Neuronal stem cell (in vitro differentiated cells): ENCODE measurements at regions not wholly inside any gene's neighbourhood (a gene's known extent, or its start where the extent isn't known, plus 50 kb on each side); places are given as distances from the start of the nearest gene placed in this dataset.
"Not testable (repeated sequence)": the region's sequence is repeated elsewhere in the genome, so short reads cannot be mapped to it uniquely, and the experiment has no call there.

ENCODE experiments used
- DNase-seq: peaks from one replicate; pipeline ENCODE4 v3.0.0-alpha.2; 2013; ENCODE audit warnings: low spot score
- H2AFZ ChIP-seq: one replicate; pipeline ENCODE4 v1.6.1; 2013; ENCODE audit warnings: mild to moderate bottlenecking, low read length, inconsistent platforms
- H2AK5ac ChIP-seq: 2 replicates; pipeline ENCODE4 v1.6.1; 2013; ENCODE audit warnings: low read depth, mild to moderate bottlenecking, inconsistent platforms, low read length, moderate library complexity, mixed read lengths
- H2BK120ac ChIP-seq: 2 replicates; pipeline ENCODE4 v1.6.1; 2013; ENCODE audit warnings: low read depth, mild to moderate bottlenecking, inconsistent platforms, low read length, moderate library complexity, mixed read lengths
- H2BK12ac ChIP-seq: one replicate; pipeline ENCODE4 v1.6.1; 2013; ENCODE audit warnings: low read length, inconsistent platforms
- H2BK15ac ChIP-seq: 2 replicates; pipeline ENCODE4 v1.6.1; 2013; ENCODE audit warnings: mild to moderate bottlenecking, low read length, inconsistent platforms, mixed read lengths
- H2BK5ac ChIP-seq: one replicate; pipeline ENCODE4 v1.6.1; 2013; ENCODE audit warnings: inconsistent platforms, mild to moderate bottlenecking, low read length, moderate library complexity
- H3K14ac ChIP-seq: one replicate; pipeline ENCODE4 v1.6.1; 2013; ENCODE audit warnings: low read length, inconsistent platforms
- H3K18ac ChIP-seq: 2 replicates; pipeline ENCODE4 v1.6.1; 2013; ENCODE audit warnings: low read length, inconsistent platforms
- H3K23ac ChIP-seq: 2 replicates; pipeline ENCODE4 v1.6.1; 2013; ENCODE audit warnings: low read depth, mild to moderate bottlenecking, mixed read lengths, low read length, inconsistent platforms; ENCODE audit not compliant: poor library complexity
- H3K27ac ChIP-seq: replicated peaks from 3 replicates; pipeline ENCODE4 v1.5.1; 2013; ENCODE audit warnings: low read length, inconsistent platforms
- H3K27me3 ChIP-seq, 3 experiments: 2 replicates each; pipeline ENCODE4 v1.6.1; 2013; ENCODE audit warnings: low read length in 3 of 3, mild to moderate bottlenecking in 2 of 3, inconsistent platforms in 1 of 3, low read depth in 1 of 3, mixed read lengths in 1 of 3, moderate library complexity in 1 of 3; ENCODE audit not compliant: control insufficient read depth in 3 of 3, insufficient read depth in 3 of 3
- H3K36me3 ChIP-seq, 2 donors: replicated peaks in 1 of 2; 2 replicates each; pipeline ENCODE4 v1.6.1; 2013; ENCODE audit warnings: low read length in 2 of 2; ENCODE audit not compliant: control insufficient read depth in 2 of 2, insufficient read depth in 2 of 2
- H3K4ac ChIP-seq: 2 replicates; pipeline ENCODE4 v1.6.1; 2013; ENCODE audit warnings: inconsistent platforms, mild to moderate bottlenecking, low read length, moderate library complexity
- H3K4me1 ChIP-seq, 2 donors: 1 replicate in 1 of 2; 2 replicates in 1 of 2; pipeline ENCODE4 v1.6.1; 2013; ENCODE audit warnings: low read length in 2 of 2, low read depth in 1 of 2; ENCODE audit not compliant: control insufficient read depth in 2 of 2, insufficient read depth in 1 of 2
- H3K4me2 ChIP-seq: one replicate; pipeline ENCODE4 v1.6.1; 2013; ENCODE audit warnings: mild to moderate bottlenecking, low read length, inconsistent platforms; ENCODE audit not compliant: insufficient read depth, poor library complexity, severe bottlenecking
- H3K4me3 ChIP-seq, 2 donors: 2 replicates each; pipeline ENCODE4 v1.5.1; 2013; ENCODE audit warnings: low read length in 2 of 2, mild to moderate bottlenecking in 2 of 2, inconsistent platforms in 1 of 2, moderate library complexity in 1 of 2
- H3K79me1 ChIP-seq: one replicate; pipeline ENCODE4 v1.6.1; 2013; ENCODE audit warnings: low read depth, mild to moderate bottlenecking, inconsistent platforms, low read length, moderate library complexity
- H3K9ac ChIP-seq: one replicate; pipeline ENCODE4 v1.6.1; 2013; ENCODE audit warnings: mild to moderate bottlenecking, low read depth, low read length, inconsistent platforms; ENCODE audit not compliant: poor library complexity
- H3K9me3 ChIP-seq, 2 donors: replicated peaks in 1 of 2; 2 replicates each; pipeline versions ENCODE3 to v1.6.1; 2013; ENCODE audit warnings: low read length in 2 of 2, mild to moderate bottlenecking in 2 of 2, inconsistent platforms in 1 of 2, low read depth in 1 of 2, mixed read lengths in 1 of 2, moderate library complexity in 1 of 2; ENCODE audit not compliant: control insufficient read depth in 2 of 2, insufficient read depth in 1 of 2
- H4K8ac ChIP-seq: one replicate; pipeline ENCODE4 v1.6.1; 2013; ENCODE audit warnings: low read depth, mild to moderate bottlenecking, inconsistent platforms, low read length, moderate library complexity
- H4K91ac ChIP-seq: one replicate; pipeline ENCODE4 v1.6.1; 2013; ENCODE audit warnings: low read length, low read depth, mild to moderate bottlenecking, inconsistent platforms; ENCODE audit not compliant: poor library complexity
- WGBS, 2 donors: extraction: QIAGEN DNeasy Blood & Tissue Kit; methylation state at CpG; one replicate each; pipeline ENCODE4 v1.1.7; 2013; ENCODE audit warnings: missing lambda C conversion rate in 2 of 2, mixed read lengths in 1 of 2; ENCODE audit not compliant: insufficient read length in 2 of 2, insufficient replicate concordance in 1 of 2; ENCODE audit errors: extremely low coverage in 2 of 2; 5-methylcytosine and 5-hydroxymethylcytosine counted together

- no peaks in the 10 kb centered on the region for H3K79me1 ChIP-seq
- H3K9me3 ChIP-seq = no peaks in the 10 kb centered on the region
- no peak overlapping the region for H3K23ac ChIP-seq
- H3K9ac ChIP-seq = no peak overlapping the region
- H3K27ac ChIP-seq = no peak overlapping the region
- H3K36me3 ChIP-seq = no peaks in the 10 kb centered on the region
- H3K4me2 ChIP-seq = no peak overlapping the region
- no peak overlapping the region for H3K4ac ChIP-seq
- H2BK12ac ChIP-seq = no peak overlapping the region
- no peaks in the 10 kb centered on the region for H3K4me1 ChIP-seq
- no peak for DNase-seq
- H2BK15ac ChIP-seq = no peak overlapping the region
- H3K4me3 ChIP-seq = no peak overlapping the region
- H2AFZ ChIP-seq = no peak overlapping the region
- H3K18ac ChIP-seq = no peak overlapping the region
- no peak overlapping the region for H2AK5ac ChIP-seq
- no peak overlapping the region for H2BK120ac ChIP-seq
- H3K14ac ChIP-seq = no peak overlapping the region
- no peak overlapping the region for H2BK5ac ChIP-seq
- H4K91ac ChIP-seq = no peak overlapping the region
- H3K27me3 ChIP-seq = no peaks in the 10 kb centered on the region
- H4K8ac ChIP-seq = no peak overlapping the region
Observed at GRCh38 chr2:183901931-183902330, 696.4 kb upstream of the ZNF804A start.

DNA sequence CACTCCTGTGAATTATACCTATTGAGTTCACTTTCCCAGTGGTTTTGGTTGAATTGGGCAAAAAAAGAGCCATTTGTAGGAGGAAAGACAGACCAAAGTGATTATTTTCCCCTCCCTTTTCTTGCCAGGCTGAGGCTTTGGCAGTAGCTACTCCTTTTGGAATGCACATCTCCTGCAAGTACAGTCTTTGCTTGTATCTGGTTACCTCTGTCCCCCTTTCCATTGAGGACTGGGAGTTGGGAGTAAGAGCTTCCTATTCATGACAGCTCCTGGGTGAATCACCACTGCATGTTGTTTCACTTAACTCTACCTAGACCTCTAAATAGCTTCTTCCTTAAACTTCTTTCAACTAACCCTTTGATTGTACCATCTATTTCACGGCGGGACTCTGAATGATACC is 695.3 kb upstream of the ZNF804A start:
- DNase-seq = no peak
- H3K27ac ChIP-seq = no peak overlapping the region
- no peak overlapping the region for H3K9ac ChIP-seq

DNA sequence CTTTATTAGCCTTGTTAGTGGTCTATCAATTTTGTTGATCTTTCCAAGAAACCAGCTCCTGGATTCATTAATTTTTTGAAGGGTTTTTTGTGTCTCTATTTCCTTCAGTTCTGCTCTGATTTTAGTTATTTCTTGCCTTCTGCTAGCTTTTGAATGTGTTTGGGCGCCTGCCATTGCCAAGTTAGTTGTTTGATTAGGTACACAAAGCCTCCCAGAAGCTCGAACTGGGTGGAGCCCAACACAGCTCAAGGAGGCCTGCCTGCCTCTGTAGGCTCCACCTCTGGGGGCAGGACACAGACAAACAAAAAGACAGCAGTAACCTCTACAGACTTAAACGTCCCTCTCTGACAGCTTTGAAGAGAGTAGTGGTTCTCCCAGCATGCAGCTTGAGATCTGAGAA is 682.3 kb upstream of the ZNF804A start:
- H3K23ac ChIP-seq, H3K4me1 ChIP-seq, DNase-seq, H4K8ac ChIP-seq, H2BK5ac ChIP-seq, H3K36me3 ChIP-seq, H3K9me3 ChIP-seq, H3K4ac ChIP-seq, H3K14ac ChIP-seq, H3K79me1 ChIP-seq, H3K27me3 ChIP-seq, H2AFZ ChIP-seq, H2BK120ac ChIP-seq, H2BK12ac ChIP-seq, H3K4me3 ChIP-seq, H2AK5ac ChIP-seq, H2BK15ac ChIP-seq, H3K27ac ChIP-seq, H3K9ac ChIP-seq, H4K91ac ChIP-seq, H3K4me2 ChIP-seq, H3K18ac ChIP-seq: not testable (repeated sequence)
- WGBS, 2 donors = no CpG with 5 or more reads among the region's 3 CpGs

More for the DNA sequence above, 695.3 kb upstream of the ZNF804A start:
- H4K91ac ChIP-seq = no peak overlapping the region
- no peaks in the 10 kb centered on the region for H3K79me1 ChIP-seq
- no peak overlapping the region for H3K23ac ChIP-seq
- no peak overlapping the region for H2BK12ac ChIP-seq
- no peak overlapping the region for H2BK120ac ChIP-seq
- no peaks in the 10 kb centered on the region for H3K36me3 ChIP-seq
- H2BK5ac ChIP-seq = no peak overlapping the region
- WGBS, 2 donors = no CpG with 5 or more reads among the region's 2 CpGs
- H3K27me3 ChIP-seq = no peaks in the 10 kb centered on the region
- no peak overlapping the region for H3K4ac ChIP-seq
- H3K4me1 ChIP-seq = no peaks in the 10 kb centered on the region
- no peak overlapping the region for H3K18ac ChIP-seq
- no peak overlapping the region for H3K14ac ChIP-seq
- H3K4me2 ChIP-seq = no peak overlapping the region
- H2AK5ac ChIP-seq = no peak overlapping the region
- no peaks in the 10 kb centered on the region for H3K9me3 ChIP-seq
- no peak overlapping the region for H3K4me3 ChIP-seq
- no peak overlapping the region for H2BK15ac ChIP-seq
- H2AFZ ChIP-seq = no peak overlapping the region
- no peak overlapping the region for H4K8ac ChIP-seq

DNA sequence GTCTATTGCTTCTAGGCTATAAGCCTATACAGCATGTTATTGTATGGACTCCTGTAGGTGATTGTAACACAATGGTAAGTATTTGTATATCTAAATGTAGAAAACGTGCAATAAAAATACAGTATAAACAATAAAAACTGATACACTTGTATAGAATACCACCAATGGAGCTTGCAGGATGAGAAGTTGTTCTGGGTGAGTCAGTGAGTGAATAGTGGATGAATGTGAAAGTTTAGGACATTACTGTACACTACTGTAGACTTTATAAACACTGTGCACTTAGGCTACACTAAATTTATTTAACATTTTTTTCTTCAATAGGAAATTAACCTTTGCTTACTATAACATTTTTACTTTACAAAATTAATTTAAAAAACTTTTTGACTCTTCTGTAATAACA is 679.2 kb upstream of the ZNF804A start:
- Histone ChIP-seq H4K8ac (no peak overlapping the region), H3K4ac (no peak overlapping the region), H3K36me3 (no peaks in the 10 kb centered on the region), H4K91ac (no peak overlapping the region), H2BK15ac (no peak overlapping the region), H2AFZ (no peak overlapping the region), H3K27me3 (no peaks in the 10 kb centered on the region), H3K18ac (no peak overlapping the region), H3K23ac (no peak overlapping the region), H3K9me3 (no peaks in the 10 kb centered on the region), H2BK120ac (no peak overlapping the region), H3K79me1 (no peaks in the 10 kb centered on the region), H2BK5ac (no peak overlapping the region), H2BK12ac (no peak overlapping the region), H3K27ac (no peak overlapping the region), H3K14ac (no peak overlapping the region), H3K4me3 (no peak overlapping the region), H3K9ac (no peak overlapping the region), H2AK5ac (no peak overlapping the region), H3K4me2 (no peak overlapping the region), H3K4me1 (no peaks in the 10 kb centered on the region)
- DNase-seq = no peak
- no CpG with 5 or more reads among the region's 1 CpG for WGBS, 2 donors
